PC-3 (cell line): ENCODE measurements at regions not wholly inside any gene's neighbourhood (a gene's known extent, or its start where the extent isn't known, plus 50 kb on each side); places are given as distances from the start of the nearest gene placed in this dataset.

Source experiments
- ATAC-seq: fragments of 200-7000 bp; cut with Tn5 transposase; 2 replicates; pipeline ENCODE4 v1.9.1; 2020; ENCODE audit warnings: mild to moderate bottlenecking, moderate library complexity
- BruUV-seq: library from RNA; stranded (reverse); fragments of 400-500 nt; replicated peaks from 2 replicates; lab custom pipeline; 2021; lab: Mats Ljungman, UMichigan
- CTCF ChIA-PET: fragments of 300-600 bp; sonication (Branson Sonifier 250); formaldehyde crosslinking; loops from one replicate; lab custom pipeline; 2022; ENCODE audit warnings: antibody characterized with exemption; lab: Charles Lee
- POLR2A ChIA-PET: fragments of 300-600 bp; sonication (Branson Sonifier 250); formaldehyde crosslinking; loops from one replicate; lab custom pipeline; 2022; ENCODE audit warnings: antibody characterized with exemption; ENCODE audit not compliant: unreplicated experiment; lab: Charles Lee
- DNase-seq: peaks from one replicate; pipeline ENCODE4 v3.0.0-alpha.2; 2015
- H2AFZ ChIP-seq: fragments of 300-600 bp; sonication (generic); 2 replicates; pipeline ENCODE4 v1.6.0; 2016; ENCODE audit warnings: antibody characterized with exemption, low read length
- H3F3A ChIP-seq: fragments of 300-600 bp; sonication (generic); one replicate; pipeline ENCODE4 v1.6.0; 2017; ENCODE audit warnings: antibody characterized with exemption, low read length, control low read depth, mild to moderate bottlenecking; ENCODE audit not compliant: unreplicated experiment
- H3K27ac ChIP-seq: fragments of 300-600 bp; sonication (generic); 2 replicates; pipeline ENCODE4 v1.5.1; 2016; ENCODE audit warnings: mild to moderate bottlenecking, low read length
- H3K27me3 ChIP-seq: fragments of 300-600 bp; sonication (generic); 2 replicates; pipeline ENCODE4 v1.6.1; 2016; ENCODE audit warnings: low read length, mixed read lengths
- H3K36me3 ChIP-seq: fragments of 300-600 bp; sonication (generic); 2 replicates; pipeline ENCODE4 v1.6.1; 2016; ENCODE audit warnings: low read depth, mixed run types, low read length, mixed read lengths
- H3K4me1 ChIP-seq: fragments of 300-600 bp; sonication (generic); 2 replicates; pipeline ENCODE4 v1.5.1; 2016; ENCODE audit warnings: low read length; ENCODE audit not compliant: insufficient read depth
- H3K4me2 ChIP-seq: fragments of 300-600 bp; sonication (generic); 2 replicates; pipeline ENCODE4 v1.6.0; 2016; ENCODE audit warnings: low read length
- H3K4me3 ChIP-seq: fragments of 300-600 bp; sonication (generic); 2 replicates; pipeline ENCODE4 v1.5.1; 2016; ENCODE audit warnings: mild to moderate bottlenecking, low read length, mixed read lengths
- H3K79me2 ChIP-seq: fragments of 300-600 bp; sonication (generic); 2 replicates; pipeline ENCODE4 v1.6.1; 2017; ENCODE audit warnings: low read length, mixed read lengths
- H3K9ac ChIP-seq: fragments of 300-600 bp; sonication (generic); 2 replicates; pipeline ENCODE4 v1.6.0; 2016; ENCODE audit warnings: mild to moderate bottlenecking, low read length
- H3K9me2 ChIP-seq: fragments of 300-600 bp; sonication (generic); replicated peaks from 2 replicates; pipeline ENCODE4 v1.6.1; 2016; ENCODE audit warnings: mixed run types, low read length, mixed read lengths
- H3K9me3 ChIP-seq: fragments of 300-600 bp; sonication (generic); 2 replicates; pipeline ENCODE4 v1.6.1; 2016; ENCODE audit warnings: low read length, mixed read lengths
- H4K20me1 ChIP-seq: fragments of 300-600 bp; sonication (generic); 2 replicates; pipeline ENCODE4 v1.6.1; 2016; ENCODE audit warnings: low read length, mixed read lengths
- CTCF ChIP-seq: fragments of 300-600 bp; sonication (generic); conservative IDR thresholded peaks from 2 replicates; pipeline ENCODE4 v1.5.1; 2017; ENCODE audit warnings: antibody characterized with exemption, low read depth, mild to moderate bottlenecking, low read length
- EZH2 ChIP-seq: fragments of 300-600 bp; sonication (generic); IDR thresholded peaks from one replicate; pipeline ENCODE4 v1.6.1; 2017; ENCODE audit warnings: antibody characterized with exemption, mild to moderate bottlenecking, low read length; ENCODE audit not compliant: unreplicated experiment
- EZH2phosphoT487 ChIP-seq: fragments of 300-600 bp; sonication (generic); IDR thresholded peaks from 2 replicates; pipeline ENCODE4 v1.6.1; 2018; ENCODE audit warnings: mild to moderate bottlenecking, antibody characterized with exemption, low read length, borderline replicate concordance
- intact Hi-C: fragments of 100-400 bp; cut with micrococcal nuclease; formaldehyde crosslinking; loops from 2 replicates; pipeline ENCODE4 v1.9.0; 2023

- DNase-seq (no peak), ATAC-seq (no peak)
- ChIA-PET CTCF (no interaction called here), POLR2A (no interaction called here)
- no TSS peak for BruUV-seq
- no peaks in the 10 kb centered on the region for H3F3A ChIP-seq
- TF ChIP-seq EZH2phosphoT487, result no peak
- TF ChIP-seq EZH2, result no peak
- TF ChIP-seq CTCF, result no peak
- no peak overlapping the region for H3K4me3 ChIP-seq
- intact Hi-C loops, result no loop called here
- no peaks in the 10 kb centered on the region for H3K9me3 ChIP-seq
- H3K27me3 ChIP-seq, result no peaks in the 10 kb centered on the region
- no peak overlapping the region for H3K4me2 ChIP-seq
- no peaks in the 10 kb centered on the region for H3K79me2 ChIP-seq
- no peaks in the 10 kb centered on the region for H3K36me3 ChIP-seq
- no peaks in the 10 kb centered on the region for H3K4me1 ChIP-seq
- no peak overlapping the region for H3K9ac ChIP-seq
- H3K9me2 ChIP-seq, result no peaks in the 10 kb centered on the region
- H4K20me1 ChIP-seq, result no peaks in the 10 kb centered on the region
- no peak overlapping the region for H2AFZ ChIP-seq
- H3K27ac ChIP-seq, result no peak overlapping the region
Measured at GRCh38 chr2:14352067-14352466, 280.4 kb upstream of the LRATD1 start.

- no peak overlapping the region for H2AFZ ChIP-seq
- POLR2A ChIA-PET, result no interaction called here
- no peak overlapping the region for H3K4me2 ChIP-seq
- no TSS peak for BruUV-seq
- TF ChIP-seq EZH2phosphoT487 (no peak), EZH2 (no peak)
- no peaks in the 10 kb centered on the region for H3K9me2 ChIP-seq
- intact Hi-C loops, result no loop called here
- DNase-seq (peak; percentile 29), ATAC-seq (no peak)
- no peak overlapping the region for H3K9ac ChIP-seq
- no peaks in the 10 kb centered on the region for H4K20me1 ChIP-seq
- CTCF ChIA-PET, result no interaction called here
- no peaks in the 10 kb centered on the region for H3K4me1 ChIP-seq
- H3K27me3 ChIP-seq, result no peaks in the 10 kb centered on the region
- no peak overlapping the region for H3K4me3 ChIP-seq
- no peaks in the 10 kb centered on the region for H3K36me3 ChIP-seq
- H3K79me2 ChIP-seq, result no peaks in the 10 kb centered on the region
- no peak overlapping the region for H3K27ac ChIP-seq
- H3K9me3 ChIP-seq, result no peaks in the 10 kb centered on the region
- no peaks in the 10 kb centered on the region for H3F3A ChIP-seq
Measured at GRCh38 chr2:14354231-14354630, 278.3 kb upstream of the LRATD1 start.

GRCh38 chr2:14355102-14355501, 277.4 kb upstream of the LRATD1 start:
- Histone ChIP-seq H2AFZ (no peak overlapping the region), H3K27me3 (no peaks in the 10 kb centered on the region), H3K9ac (no peak overlapping the region), H3K36me3 (no peaks in the 10 kb centered on the region), H3K4me1 (no peaks in the 10 kb centered on the region), H3K9me2 (no peaks in the 10 kb centered on the region), H3F3A (no peaks in the 10 kb centered on the region), H3K79me2 (no peaks in the 10 kb centered on the region), H3K9me3 (no peaks in the 10 kb centered on the region), H3K4me2 (no peak overlapping the region), H3K4me3 (no peak overlapping the region), H4K20me1 (no peaks in the 10 kb centered on the region), H3K27ac (no peak overlapping the region)
- no peak for ATAC-seq
- CTCF ChIA-PET, result no interaction called here
- POLR2A ChIA-PET, result no interaction called here
- no peak for DNase-seq
- TF ChIP-seq EZH2 (no peak), EZH2phosphoT487 (no peak), CTCF (no peak)
- BruUV-seq, result no TSS peak
- intact Hi-C loops, result no loop called here
